HepG2 (cell line): ENCODE measurements at regions not wholly inside any gene's neighbourhood (a gene's known extent, or its start where the extent isn't known, plus 50 kb on each side); places are given as distances from the start of the nearest gene placed in this dataset.

Source experiments
- EED ChIP-seq: sonication (generic); formaldehyde crosslinking; IDR thresholded peaks from 2 replicates; pipeline ENCODE4 v1.5.0; 2020; ENCODE audit warnings: mild to moderate bottlenecking, missing genetic modification reagents
- JUND ChIP-seq: sonication (generic); formaldehyde crosslinking; IDR thresholded peaks from 2 replicates; pipeline ENCODE4 v1.8.0; 2022; ENCODE audit warnings: mild to moderate bottlenecking, missing genetic modification reagents
- NFYB ChIP-seq: sonication (generic); formaldehyde crosslinking; IDR thresholded peaks from 2 replicates; pipeline ENCODE4 v1.4.0; 2020; ENCODE audit warnings: missing genetic modification reagents
- PHF20 ChIP-seq: sonication (generic); formaldehyde crosslinking; IDR thresholded peaks from 2 replicates; pipeline ENCODE4 v1.5.0; 2020; ENCODE audit warnings: mild to moderate bottlenecking, missing genetic modification reagents
- SKI ChIP-seq: fragments of 450-650 bp; IDR thresholded peaks from one replicate; pipeline ENCODE4 v1.6.1; 2018; ENCODE audit warnings: mild to moderate bottlenecking; ENCODE audit not compliant: partially characterized antibody
- TF ChIP-seq, protein P1 (sequence below): sonication (generic); formaldehyde crosslinking; IDR thresholded peaks from 2 replicates; pipeline ENCODE4 v1.5.0; 2020; ENCODE audit warnings: mild to moderate bottlenecking, missing genetic modification reagents, moderate library complexity
- TF ChIP-seq, protein P2 (sequence below): IDR thresholded peaks from 2 replicates; pipeline ENCODE4 v1.6.1; 2016; ENCODE audit warnings: low read depth, borderline replicate concordance
- TF ChIP-seq, protein P3 (sequence below): IDR thresholded peaks from 2 replicates; pipeline ENCODE4 v1.6.1; 2016; ENCODE audit warnings: missing genetic modification reagents, missing compliant biosample characterization

DNA sequence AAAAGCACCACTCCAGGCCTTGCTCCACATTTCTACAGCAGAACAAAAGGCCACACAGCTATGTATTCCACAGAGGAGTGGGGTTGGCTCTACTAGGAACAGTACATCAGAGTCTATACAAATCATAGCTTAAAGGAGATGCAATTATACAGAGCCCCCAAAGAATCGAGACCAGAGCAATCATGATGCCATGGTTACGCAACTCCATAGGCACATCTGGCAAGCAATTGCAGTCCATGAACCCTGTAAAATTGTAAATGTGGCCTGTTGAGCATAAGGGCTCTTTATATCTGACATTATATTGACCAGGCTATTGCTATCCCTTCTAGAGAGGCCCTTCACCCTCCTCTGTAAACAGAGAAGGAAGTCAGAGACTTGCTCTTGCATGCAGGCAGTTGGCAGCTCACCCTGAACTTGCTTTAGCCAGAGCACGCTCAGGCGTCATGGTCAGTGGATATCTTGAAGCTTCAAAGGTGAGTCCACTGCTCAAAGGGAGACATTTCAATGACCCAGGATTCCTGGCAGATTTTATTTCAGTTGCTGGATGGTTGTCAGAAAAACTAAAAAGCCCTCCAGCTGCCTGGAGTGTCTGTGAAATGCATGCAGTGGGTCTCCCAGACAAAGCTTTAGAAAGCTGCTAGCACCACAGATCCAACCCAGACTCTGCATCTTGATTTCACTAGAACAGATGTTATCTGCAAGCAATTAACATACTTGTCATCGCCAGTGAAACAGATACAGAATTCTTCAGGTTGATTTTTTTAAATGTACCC, 357.2 kb downstream of the CENPW start:
- TF ChIP-seq, protein P1, sequence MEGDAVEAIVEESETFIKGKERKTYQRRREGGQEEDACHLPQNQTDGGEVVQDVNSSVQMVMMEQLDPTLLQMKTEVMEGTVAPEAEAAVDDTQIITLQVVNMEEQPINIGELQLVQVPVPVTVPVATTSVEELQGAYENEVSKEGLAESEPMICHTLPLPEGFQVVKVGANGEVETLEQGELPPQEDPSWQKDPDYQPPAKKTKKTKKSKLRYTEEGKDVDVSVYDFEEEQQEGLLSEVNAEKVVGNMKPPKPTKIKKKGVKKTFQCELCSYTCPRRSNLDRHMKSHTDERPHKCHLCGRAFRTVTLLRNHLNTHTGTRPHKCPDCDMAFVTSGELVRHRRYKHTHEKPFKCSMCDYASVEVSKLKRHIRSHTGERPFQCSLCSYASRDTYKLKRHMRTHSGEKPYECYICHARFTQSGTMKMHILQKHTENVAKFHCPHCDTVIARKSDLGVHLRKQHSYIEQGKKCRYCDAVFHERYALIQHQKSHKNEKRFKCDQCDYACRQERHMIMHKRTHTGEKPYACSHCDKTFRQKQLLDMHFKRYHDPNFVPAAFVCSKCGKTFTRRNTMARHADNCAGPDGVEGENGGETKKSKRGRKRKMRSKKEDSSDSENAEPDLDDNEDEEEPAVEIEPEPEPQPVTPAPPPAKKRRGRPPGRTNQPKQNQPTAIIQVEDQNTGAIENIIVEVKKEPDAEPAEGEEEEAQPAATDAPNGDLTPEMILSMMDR (CRISPR knock-in tag), result no peak
- TF ChIP-seq, protein P2, sequence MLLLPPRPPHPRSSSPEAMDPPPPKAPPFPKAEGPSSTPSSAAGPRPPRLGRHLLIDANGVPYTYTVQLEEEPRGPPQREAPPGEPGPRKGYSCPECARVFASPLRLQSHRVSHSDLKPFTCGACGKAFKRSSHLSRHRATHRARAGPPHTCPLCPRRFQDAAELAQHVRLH (CRISPR knock-in tag), result no peak
- TF ChIP-seq, protein P3, sequence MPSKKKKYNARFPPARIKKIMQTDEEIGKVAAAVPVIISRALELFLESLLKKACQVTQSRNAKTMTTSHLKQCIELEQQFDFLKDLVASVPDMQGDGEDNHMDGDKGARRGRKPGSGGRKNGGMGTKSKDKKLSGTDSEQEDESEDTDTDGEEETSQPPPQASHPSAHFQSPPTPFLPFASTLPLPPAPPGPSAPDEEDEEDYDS (CRISPR knock-in tag), result no peak
- no peak for TF ChIP-seq EED
- no peak for TF ChIP-seq JUND
- TF ChIP-seq NFYB (CRISPR knock-in tag), result no peak
- TF ChIP-seq SKI, result no peak
- no peak for TF ChIP-seq PHF20 (CRISPR knock-in tag)
